A549 (cell line): ENCODE measurements at regions not wholly inside any gene's neighbourhood (a gene's known extent, or its start where the extent isn't known, plus 50 kb on each side); places are given as distances from the start of the nearest gene placed in this dataset.

Experiments used
- ATAC-seq, 2 experiments: fragments of 200-7000 bp in 1 of 2; fragments of >200 bp in 1 of 2; cut with Nextera tagmentation in 1 of 2; cut with Tn5 transposase in 1 of 2; 3 replicates each; pipeline versions ENCODE4 v1.8.0 to v1.9.1; 2018 to 2020; ENCODE audit warnings: mild to moderate bottlenecking in 1 of 2, moderate library complexity in 1 of 2
- CTCF ChIA-PET: fragments of 300-600 bp; sonication (Branson Sonifier 250); formaldehyde crosslinking; extraction: SDS; loops from one replicate; lab custom pipeline; 2021; ENCODE audit warnings: antibody characterized with exemption, inconsistent platforms; lab: Yijun Ruan, JAX
- POLR2A ChIA-PET: fragments of 350-600 bp; formaldehyde crosslinking; extraction: SDS; loops from one replicate; lab custom pipeline; 2021; ENCODE audit warnings: antibody characterized with exemption, inconsistent platforms; lab: Yijun Ruan, JAX
- DNase-seq, 2 experiments: peaks; one replicate each; pipeline versions ENCODE4 v3.0.0 to v3.0.0-alpha.2; 2011 to 2016; ENCODE audit warnings: low read depth in 1 of 2, low spot score in 1 of 2
- FAIRE-seq: peaks from 2 replicates; lab custom pipeline; 2011; peaks lifted over from hg19 to GRCh38; lab: Jason Lieb, UNC
- H3K27ac ChIP-seq, 2 experiments: fragments of >200 bp; sonication (Bioruptor Twin); formaldehyde crosslinking; 3 replicates each; pipeline ENCODE4 v1.5.1; 2016 to 2017
- H3K4me1 ChIP-seq: fragments of >200 bp; sonication (Bioruptor Twin); formaldehyde crosslinking; 3 replicates; pipeline ENCODE4 v1.6.1; 2016
- H3K4me2 ChIP-seq: fragments of >200 bp; sonication (Bioruptor Twin); formaldehyde crosslinking; 3 replicates; pipeline ENCODE4 v1.6.1; 2016
- H3K4me3 ChIP-seq: fragments of >200 bp; sonication (Bioruptor Twin); formaldehyde crosslinking; 3 replicates; pipeline ENCODE4 v1.5.1; 2016
- H3K9me3 ChIP-seq: fragments of >200 bp; sonication (Bioruptor Twin); formaldehyde crosslinking; 3 replicates; pipeline ENCODE4 v1.6.1; 2016
- ATOH8 ChIP-seq: fragments of 250-450 bp; sonication (Bioruptor Pico); IDR thresholded peaks from 2 replicates; pipeline ENCODE4 v1.5.0; 2020; ENCODE audit warnings: low read depth, mild to moderate bottlenecking, moderate library complexity
- BHLHE40 ChIP-seq: IDR thresholded peaks from 2 replicates; pipeline ENCODE4 v1.6.1; 2012; ENCODE audit warnings: low read depth, low read length, inconsistent platforms
- CBX2 ChIP-seq: fragments of 200-600 bp; sonication (generic); IDR thresholded peaks from 2 replicates; pipeline ENCODE4 v1.6.1; 2016; ENCODE audit warnings: low read depth, mild to moderate bottlenecking, borderline replicate concordance
- CBX8 ChIP-seq: fragments of 200-600 bp; sonication (generic); IDR thresholded peaks from 2 replicates; pipeline ENCODE4 v1.6.1; 2016
- CHD2 ChIP-seq: fragments of 150-350 bp; IDR thresholded peaks from 2 replicates; pipeline ENCODE4 v1.6.1; 2014; ENCODE audit warnings: low read length; ENCODE audit not compliant: partially characterized antibody
- EHF ChIP-seq: fragments of 250-450 bp; sonication (Bioruptor Pico); IDR thresholded peaks from 2 replicates; pipeline ENCODE4 v1.5.0; 2020; ENCODE audit warnings: mild to moderate bottlenecking
- EP300 ChIP-seq, 2 experiments: fragments of >200 bp; sonication (Bioruptor Twin); formaldehyde crosslinking; IDR thresholded peaks; 2 replicates in 1 of 2; 3 replicates in 1 of 2; pipeline ENCODE4 v1.6.1; 2016 to 2017
- GATA3 ChIP-seq: IDR thresholded peaks from 2 replicates; pipeline ENCODE4 v1.6.1; 2012; ENCODE audit warnings: borderline replicate concordance
- HEYL ChIP-seq: fragments of 250-450 bp; sonication (Bioruptor Pico); IDR thresholded peaks from 2 replicates; pipeline ENCODE4 v1.8.0; 2021; ENCODE audit warnings: mild to moderate bottlenecking, moderate library complexity
- HOXB13 ChIP-seq: fragments of 250-450 bp; sonication (Bioruptor Pico); IDR thresholded peaks from 2 replicates; pipeline ENCODE4 v1.5.0; 2020; ENCODE audit warnings: low read depth, mild to moderate bottlenecking, moderate library complexity
- JUN ChIP-seq, 2 experiments: fragments of >200 bp; sonication (Bioruptor Twin); formaldehyde crosslinking; IDR thresholded peaks; 2 replicates in 1 of 2; 3 replicates in 1 of 2; pipeline ENCODE4 v1.6.1; 2016 to 2017
- JUNB ChIP-seq: fragments of >200 bp; sonication (Bioruptor Twin); formaldehyde crosslinking; IDR thresholded peaks from 2 replicates; pipeline ENCODE4 v1.6.1; 2016
- KDM1A ChIP-seq: fragments of 200-600 bp; sonication (generic); IDR thresholded peaks from 2 replicates; pipeline ENCODE4 v1.6.1; 2016; ENCODE audit warnings: low read depth, mild to moderate bottlenecking
- MAZ ChIP-seq: fragments of 150-350 bp; IDR thresholded peaks from 2 replicates; pipeline ENCODE4 v1.6.1; 2014; ENCODE audit warnings: antibody characterized with exemption, low read depth, low read length, borderline replicate concordance
- PBX3 ChIP-seq: IDR thresholded peaks from 2 replicates; pipeline ENCODE4 v1.6.1; 2012
- POLR2A ChIP-seq: IDR thresholded peaks from 2 replicates; pipeline ENCODE4 v1.6.1; 2012; ENCODE audit warnings: mild to moderate bottlenecking, low read length
- RAD21 ChIP-seq, 2 experiments: fragments of >200 bp in 1 of 2; sonication (Bioruptor Twin) in 1 of 2; formaldehyde crosslinking in 1 of 2; IDR thresholded peaks in 1 of 2; conservative IDR thresholded peaks in 1 of 2; 2 replicates in 1 of 2; 3 replicates in 1 of 2; pipeline ENCODE4 v1.6.1; 2012 to 2018; ENCODE audit warnings: inconsistent platforms in 1 of 2
- REST ChIP-seq: fragments of 200-600 bp; sonication (generic); IDR thresholded peaks from 2 replicates; pipeline ENCODE4 v1.6.1; 2016; ENCODE audit warnings: antibody characterized with exemption, mild to moderate bottlenecking, moderate library complexity
- RFX5 ChIP-seq: fragments of 450-650 bp; IDR thresholded peaks from 2 replicates; pipeline ENCODE4 v1.7.1; 2014; ENCODE audit warnings: antibody characterized with exemption, mild to moderate bottlenecking, moderate library complexity
- TFCP2L1 ChIP-seq: fragments of 250-450 bp; sonication (Bioruptor Pico); IDR thresholded peaks from 2 replicates; pipeline ENCODE4 v1.5.0; 2021; ENCODE audit warnings: mild to moderate bottlenecking
- ZC3H11A ChIP-seq: fragments of 450-650 bp; IDR thresholded peaks from 2 replicates; pipeline ENCODE4 v1.6.1; 2014; ENCODE audit warnings: antibody characterized with exemption, mild to moderate bottlenecking
- ZFP36 ChIP-seq: fragments of 450-650 bp; IDR thresholded peaks from 2 replicates; pipeline ENCODE4 v1.6.1; 2014; ENCODE audit warnings: borderline replicate concordance; ENCODE audit not compliant: partially characterized antibody
- ZNF302 ChIP-seq: fragments of 250-450 bp; sonication (Bioruptor Pico); IDR thresholded peaks from 2 replicates; pipeline ENCODE4 v1.9.0; 2021; ENCODE audit warnings: inconsistent platforms, mild to moderate bottlenecking, moderate library complexity
- ZSCAN20 ChIP-seq: fragments of 250-450 bp; sonication (Bioruptor Pico); IDR thresholded peaks from 2 replicates; pipeline ENCODE4 v1.8.0; 2022; ENCODE audit warnings: mild to moderate bottlenecking, moderate library complexity
- WGBS: methylation state at CpG from one replicate; pipeline ENCODE4 v1.1.6; 2017; ENCODE audit errors: missing lambda C conversion rate; 5-methylcytosine and 5-hydroxymethylcytosine counted together

- Histone ChIP-seq H3K27ac (no peak overlapping the region), H3K4me3 (no peak overlapping the region), H3K4me1 (no peaks in the 10 kb centered on the region), H3K4me2 (no peak overlapping the region), H3K9me3 (no peaks in the 10 kb centered on the region)
- no peak for FAIRE-seq
- DNase-seq = no peak
- 9% methylated on average over 7 of the region's 14 CpGs for WGBS
- ChIA-PET CTCF (no interaction called here), POLR2A (no interaction called here)
- ATAC-seq = peak; percentile 42 to 72; a peak in 5 of 6 replicates
- no peak for TF ChIP-seq RFX5
- TF ChIP-seq ATOH8 (CRISPR knock-in tag) = no peak
- TF ChIP-seq CBX8 = no peak
- TF ChIP-seq JUN (IDR thresholded peaks at IDR 0.05) = no peak
- TF ChIP-seq EP300 (IDR thresholded peaks at IDR 0.05) = no peak
- no peak for TF ChIP-seq PBX3
- no peak for TF ChIP-seq ZNF302 (CRISPR knock-in tag)
- no peak for TF ChIP-seq ZFP36
These were observed 87.8 kb upstream of the RAB6C start for GRCh38 chr2:129891341-129892320.

DNA sequence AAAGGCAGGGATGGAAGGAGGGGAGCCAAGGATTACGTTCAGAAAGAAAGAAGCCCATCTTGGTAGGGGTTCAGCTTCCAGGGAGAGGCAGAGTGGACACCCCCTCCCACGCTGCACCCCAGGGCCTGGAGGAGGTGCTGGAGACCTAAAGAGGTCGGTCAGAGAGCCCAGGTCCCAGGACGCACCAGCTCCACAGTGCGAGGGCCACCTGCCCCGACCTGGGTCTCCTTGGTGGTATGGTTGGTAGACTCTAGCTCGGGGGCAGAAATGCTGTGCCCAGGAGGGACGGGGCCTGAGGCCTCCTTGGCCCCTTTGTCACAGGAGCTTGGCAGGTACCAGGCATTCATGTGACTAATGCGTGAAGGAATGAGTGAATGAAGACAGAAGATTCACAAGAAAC lies 87.1 kb upstream of the RAB6C start:
- no peaks in the 10 kb centered on the region for H3K9me3 ChIP-seq
- no peak overlapping the region for H3K27ac ChIP-seq
- no peak overlapping the region for H3K4me2 ChIP-seq
- DNase-seq = no peak
- POLR2A ChIA-PET = no interaction called here
- ATAC-seq = no peak
- H3K4me1 ChIP-seq = no peaks in the 10 kb centered on the region
- FAIRE-seq = no peak
- TF ChIP-seq ZFP36 = no peak
- TF ChIP-seq, all 56 proteins: peak for 0
- 33% methylated on average over 5 of the region's 9 CpGs for WGBS
- CTCF ChIA-PET = no interaction called here
- no peak overlapping the region for H3K4me3 ChIP-seq

- H3K4me1 ChIP-seq = no peaks in the 10 kb centered on the region
- ATAC-seq = no peak
- no peak overlapping the region for H3K4me2 ChIP-seq
- no peak for TF ChIP-seq POLR2A
- TF ChIP-seq ZC3H11A = no peak
- no peak for TF ChIP-seq HOXB13 (CRISPR knock-in tag)
- TF ChIP-seq MAZ = no peak
- TF ChIP-seq GATA3 = no peak
- TF ChIP-seq REST = no peak
- TF ChIP-seq ZSCAN20 (CRISPR knock-in tag) = no peak
- no peak for TF ChIP-seq HEYL (CRISPR knock-in tag)
- no peak for TF ChIP-seq CHD2
- no peak for TF ChIP-seq RAD21 (conservative IDR thresholded peaks at IDR 0.05 in 1 of 2, IDR thresholded peaks at IDR 0.05 in 1 of 2)
- no peak for TF ChIP-seq JUNB
- TF ChIP-seq CBX2 = no peak
- TF ChIP-seq EHF = no peak
- TF ChIP-seq TFCP2L1 = no peak
- no peak for TF ChIP-seq KDM1A
- no peak for TF ChIP-seq BHLHE40
- no peak for TF ChIP-seq CBX8
- TF ChIP-seq, all 56 proteins: peak for 0
- Histone ChIP-seq H3K27ac (no peak overlapping the region), H3K9me3 (no peaks in the 10 kb centered on the region), H3K4me3 (no peak overlapping the region)
- ChIA-PET CTCF (no interaction called here), POLR2A (no interaction called here)
- FAIRE-seq = no peak
- 8% methylated on average over 5 of the region's 6 CpGs for WGBS
- no peak for DNase-seq
These were observed 86.7 kb upstream of the RAB6C start for GRCh38 chr2:129892773-129893172.
